ENCODE measurements at regions not wholly inside any gene's neighbourhood (a gene's known extent, or its start where the extent isn't known, plus 50 kb on each side); places are given as distances from the start of the nearest gene placed in this dataset.

GRCh38 chr3:5874931-5875341 lies 687.4 kb downstream of the EDEM1 start:
- TF ChIP-seq, protein P1, sequence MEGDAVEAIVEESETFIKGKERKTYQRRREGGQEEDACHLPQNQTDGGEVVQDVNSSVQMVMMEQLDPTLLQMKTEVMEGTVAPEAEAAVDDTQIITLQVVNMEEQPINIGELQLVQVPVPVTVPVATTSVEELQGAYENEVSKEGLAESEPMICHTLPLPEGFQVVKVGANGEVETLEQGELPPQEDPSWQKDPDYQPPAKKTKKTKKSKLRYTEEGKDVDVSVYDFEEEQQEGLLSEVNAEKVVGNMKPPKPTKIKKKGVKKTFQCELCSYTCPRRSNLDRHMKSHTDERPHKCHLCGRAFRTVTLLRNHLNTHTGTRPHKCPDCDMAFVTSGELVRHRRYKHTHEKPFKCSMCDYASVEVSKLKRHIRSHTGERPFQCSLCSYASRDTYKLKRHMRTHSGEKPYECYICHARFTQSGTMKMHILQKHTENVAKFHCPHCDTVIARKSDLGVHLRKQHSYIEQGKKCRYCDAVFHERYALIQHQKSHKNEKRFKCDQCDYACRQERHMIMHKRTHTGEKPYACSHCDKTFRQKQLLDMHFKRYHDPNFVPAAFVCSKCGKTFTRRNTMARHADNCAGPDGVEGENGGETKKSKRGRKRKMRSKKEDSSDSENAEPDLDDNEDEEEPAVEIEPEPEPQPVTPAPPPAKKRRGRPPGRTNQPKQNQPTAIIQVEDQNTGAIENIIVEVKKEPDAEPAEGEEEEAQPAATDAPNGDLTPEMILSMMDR (IDR thresholded peaks at IDR 0.05) = no peak

DNA sequence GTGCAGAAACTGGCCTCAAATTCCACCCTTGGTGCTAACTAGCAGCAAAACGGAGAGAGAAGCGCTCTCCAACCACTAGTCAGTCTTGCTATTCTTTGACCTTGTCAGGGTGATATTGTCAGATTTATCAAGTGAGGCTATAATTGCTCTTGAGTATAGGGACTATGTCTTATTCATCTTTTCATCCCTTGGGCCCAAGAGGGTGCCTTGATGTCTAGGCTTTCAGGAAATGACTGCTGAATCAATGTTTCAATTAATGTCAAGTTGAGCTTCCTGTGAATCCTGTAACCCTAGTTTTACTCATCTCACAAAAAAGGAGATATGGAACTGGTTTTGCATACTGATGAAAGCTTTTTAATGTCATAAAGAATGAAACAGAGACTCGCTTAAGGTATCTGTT lies 701.3 kb downstream of the EDEM1 start:
- TF ChIP-seq, protein P1 (IDR thresholded peaks at IDR 0.05) = no peak

DNA sequence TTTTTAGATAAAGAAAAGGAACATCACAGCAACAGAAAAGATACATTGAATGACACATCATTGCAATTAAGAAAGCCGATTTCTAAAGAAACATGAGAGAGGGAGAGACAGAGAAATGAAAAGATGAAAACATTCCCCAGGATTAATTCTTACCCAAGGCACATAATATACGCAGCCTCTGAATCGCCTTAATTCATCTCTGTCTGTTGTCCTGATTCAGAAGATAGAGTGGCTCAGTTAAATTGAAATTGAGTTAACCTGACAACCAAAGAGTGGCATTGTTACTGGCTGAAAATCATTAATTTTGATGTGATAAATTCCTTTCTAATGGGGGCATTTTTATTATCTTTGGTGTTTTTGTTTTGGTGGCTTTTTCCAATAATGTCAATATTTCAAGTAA lies 701.9 kb downstream of the EDEM1 start:
- TF ChIP-seq, protein P1 (IDR thresholded peaks at IDR 0.05) = no peak

GRCh38 chr3:5891711-5892110 lies 704.2 kb downstream of the EDEM1 start:
- TF ChIP-seq, protein P1 (IDR thresholded peaks at IDR 0.05) = no peak

GRCh38 chr3:5898106-5898505 lies 710.6 kb downstream of the EDEM1 start:
- TF ChIP-seq, protein P1 (IDR thresholded peaks at IDR 0.05) = no peak

DNA sequence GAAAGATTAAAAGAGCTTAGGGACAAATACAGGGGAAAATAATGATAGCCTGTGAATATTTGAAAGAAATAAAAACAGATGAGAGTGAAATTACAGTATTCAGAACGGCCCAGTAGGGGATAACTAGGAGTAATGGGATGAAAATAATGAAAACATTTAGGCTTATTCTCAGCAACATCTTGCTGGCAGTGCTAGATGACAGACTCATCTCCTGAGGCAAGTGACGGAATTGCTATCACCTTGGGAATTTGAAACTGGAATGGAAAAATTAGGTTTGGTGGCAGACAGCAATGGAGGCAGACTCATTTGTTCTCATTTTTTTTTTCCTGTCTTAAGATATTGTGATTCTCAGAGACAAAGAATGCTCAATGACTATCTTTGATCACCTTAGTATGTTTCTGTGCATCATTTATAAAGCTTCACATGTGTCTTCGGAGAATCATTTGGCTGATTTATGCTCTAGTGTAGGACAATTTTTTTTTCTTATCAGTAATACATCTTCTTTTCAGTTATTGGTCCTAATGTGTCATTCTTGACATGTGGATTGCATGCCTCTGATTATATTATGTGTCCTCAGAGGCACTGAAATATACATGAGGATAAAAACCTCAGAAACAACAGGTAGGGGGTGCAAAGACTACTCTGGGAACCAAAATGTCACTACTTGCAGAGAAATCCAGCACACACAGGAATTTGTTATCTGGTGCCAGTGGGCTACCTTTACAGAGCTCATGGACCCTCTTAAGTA lies 711.7 kb downstream of the EDEM1 start:
- TF ChIP-seq, protein P1 (IDR thresholded peaks at IDR 0.05) = no peak

GRCh38 chr3:5917932-5918331 lies 730.4 kb downstream of the EDEM1 start:
- TF ChIP-seq, protein P1 (IDR thresholded peaks at IDR 0.05) = no peak

GRCh38 chr3:5918626-5919025 lies 731.1 kb downstream of the EDEM1 start:
- TF ChIP-seq, protein P1 (IDR thresholded peaks at IDR 0.05) = no peak
